DOHH2 (cell line): ENCODE measurements at regions not wholly inside any gene's neighbourhood (a gene's known extent, or its start where the extent isn't known, plus 50 kb on each side); places are given as distances from the start of the nearest gene placed in this dataset.

Experiments used
- CTCF ChIP-seq: fragments of 200-600 bp; sonication (generic); IDR thresholded peaks from one replicate; pipeline ENCODE4 v1.5.1; 2014; ENCODE audit warnings: antibody characterized with exemption, mild to moderate bottlenecking, low read depth, low read length; ENCODE audit not compliant: poor library complexity, severe bottlenecking
- EZH2phosphoT487 ChIP-seq: fragments of 200-600 bp; sonication (generic); IDR thresholded peaks from 2 replicates; pipeline ENCODE4 v1.6.1; 2017; ENCODE audit warnings: borderline replicate concordance, mild to moderate bottlenecking, antibody characterized with exemption, low read length, moderate library complexity, mixed read lengths

- no peak for TF ChIP-seq CTCF
- TF ChIP-seq EZH2phosphoT487 = no peak
These were observed 457.1 kb upstream of the ADAMTS9 start for GRCh38 chr3:65144791-65145351.
